ENCODE measurements at regions not wholly inside any gene's neighbourhood (a gene's known extent, or its start where the extent isn't known, plus 50 kb on each side); places are given as distances from the start of the nearest gene placed in this dataset.

DNA sequence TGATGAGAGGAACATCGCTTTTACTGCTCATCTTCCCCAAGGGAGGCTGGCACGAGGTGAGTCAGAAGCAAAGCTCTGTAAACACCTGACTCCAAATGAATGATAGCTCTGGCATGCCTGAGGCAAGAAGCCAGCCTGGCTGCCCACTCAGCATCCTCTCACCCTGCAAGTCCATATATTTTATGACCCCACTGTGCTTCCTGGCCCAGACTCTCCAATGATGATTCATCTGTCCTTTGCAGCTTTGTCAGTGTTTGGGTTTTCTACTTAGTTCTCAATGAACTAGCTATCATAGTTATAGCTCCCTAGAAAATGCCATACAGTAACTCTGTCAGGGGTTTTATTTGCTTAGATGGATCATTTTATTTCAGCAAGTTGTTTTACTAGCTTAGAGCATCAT lies 52.1 kb upstream of the FSTL4 start:
- Histone ChIP-seq H2BK15ac (ENCODE audit: low read depth, low read length) (no peak overlapping the region), H3K4ac (ENCODE audit: low read depth, low read length) (no peak overlapping the region), H3K9me3 (ENCODE audit: control insufficient read depth, low read depth, low read length) (no peaks in the 10 kb centered on the region), H3K14ac (ENCODE audit: insufficient read depth, low read length) (no peak overlapping the region), H3K27me3 (ENCODE audit: insufficient read depth, low read length) (no peaks in the 10 kb centered on the region; the same call in 1 of the 2 replicates), H3K4me1 (ENCODE audit: insufficient read depth, low read length) (no peaks in the 10 kb centered on the region), H3T11ph (ENCODE audit: low read length) (no peak overlapping the region), H2AFZ (ENCODE audit: low read length) (no peak overlapping the region), H2BK5ac (ENCODE audit: insufficient read length, low read length) (no peak overlapping the region), H3K56ac (ENCODE audit: insufficient read length, low read depth, low read length) (no peak overlapping the region), H3K23ac (ENCODE audit: insufficient read length, low read depth, low read length) (no peak overlapping the region), H4K91ac (ENCODE audit: insufficient read length, low read depth, low read length) (no peak overlapping the region), H3K18ac (ENCODE audit: insufficient read length, low read depth, low read length) (no peak overlapping the region), H2BK12ac (ENCODE audit: insufficient read length, low read depth, low read length) (no peak overlapping the region), H3K4me2 (ENCODE audit: insufficient read depth, insufficient read length, low read length) (no peak overlapping the region), H2AK5ac (ENCODE audit: insufficient read length, low read length) (no peak overlapping the region), H3K79me1 (ENCODE audit: insufficient read depth, low read depth, low read length, poor library complexity, severe bottlenecking) (no peaks in the 10 kb centered on the region), H3K27ac (ENCODE audit: insufficient read length, low read depth, low read length) (no peak overlapping the region), H2BK120ac (ENCODE audit: low read depth, low read length, poor library complexity, severe bottlenecking) (no peak overlapping the region), H4K5ac (ENCODE audit: insufficient read length, low read depth, low read length) (no peak overlapping the region), H4K8ac (replicated peaks; ENCODE audit: insufficient read length, low read depth, low read length) (no peak overlapping the region), H4K20me1 (ENCODE audit: control insufficient read depth, insufficient read depth, insufficient read length) (no peaks in the 10 kb centered on the region), H3K23me2 (ENCODE audit: insufficient read length, low read depth, low read length, poor library complexity, severe bottlenecking) (no peaks in the 10 kb centered on the region), H3K9ac (ENCODE audit: extremely low read depth, insufficient read length, low read length) (no peak overlapping the region), H3K79me2 (ENCODE audit: insufficient read depth, low read length) (no peaks in the 10 kb centered on the region), H2BK20ac (ENCODE audit: low read depth, low read length, poor library complexity, severe bottlenecking) (no peak overlapping the region)
- no peaks in the 10 kb centered on the region for H3K9me3 Mint-ChIP-seq
- H3K36me3 Mint-ChIP-seq (ENCODE audit: insufficient read depth in 1 of 3, low read depth in 3 of 3): no peaks in the 10 kb centered on the region
- H3K4me3 Mint-ChIP-seq: no peak overlapping the region
- no peak for DNase-seq
- no peak overlapping the region for H3K27ac Mint-ChIP-seq
- WGBS (ENCODE audit: extremely low coverage, insufficient read length, low lambda C conversion rate): no CpG with 5 or more reads among the region's 2 CpGs
- TF ChIP-seq, protein P1, sequence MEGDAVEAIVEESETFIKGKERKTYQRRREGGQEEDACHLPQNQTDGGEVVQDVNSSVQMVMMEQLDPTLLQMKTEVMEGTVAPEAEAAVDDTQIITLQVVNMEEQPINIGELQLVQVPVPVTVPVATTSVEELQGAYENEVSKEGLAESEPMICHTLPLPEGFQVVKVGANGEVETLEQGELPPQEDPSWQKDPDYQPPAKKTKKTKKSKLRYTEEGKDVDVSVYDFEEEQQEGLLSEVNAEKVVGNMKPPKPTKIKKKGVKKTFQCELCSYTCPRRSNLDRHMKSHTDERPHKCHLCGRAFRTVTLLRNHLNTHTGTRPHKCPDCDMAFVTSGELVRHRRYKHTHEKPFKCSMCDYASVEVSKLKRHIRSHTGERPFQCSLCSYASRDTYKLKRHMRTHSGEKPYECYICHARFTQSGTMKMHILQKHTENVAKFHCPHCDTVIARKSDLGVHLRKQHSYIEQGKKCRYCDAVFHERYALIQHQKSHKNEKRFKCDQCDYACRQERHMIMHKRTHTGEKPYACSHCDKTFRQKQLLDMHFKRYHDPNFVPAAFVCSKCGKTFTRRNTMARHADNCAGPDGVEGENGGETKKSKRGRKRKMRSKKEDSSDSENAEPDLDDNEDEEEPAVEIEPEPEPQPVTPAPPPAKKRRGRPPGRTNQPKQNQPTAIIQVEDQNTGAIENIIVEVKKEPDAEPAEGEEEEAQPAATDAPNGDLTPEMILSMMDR (conservative IDR thresholded peaks at IDR 0.05): no peak
- no peaks in the 10 kb centered on the region for H3K4me1 Mint-ChIP-seq
- peaks cover 10% of the 10 kb centered on the region for H3K27me3 Mint-ChIP-seq (ENCODE audit: low read depth)
